Erythroblast (primary cell): ENCODE measurements at regions not wholly inside any gene's neighbourhood (a gene's known extent, or its start where the extent isn't known, plus 50 kb on each side); places are given as distances from the start of the nearest gene placed in this dataset.

Experiments
- DNase-seq, 2 experiments: peaks; one replicate each; lab custom pipeline; 2025; lab: John Stamatoyannopoulos, UW
- GATA1 ChIP-seq: IDR thresholded peaks from 2 replicates; pipeline ENCODE4 v1.6.1; 2011; ENCODE audit warnings: low read depth, mild to moderate bottlenecking, control low read depth, low read length, moderate library complexity
- POLR2A ChIP-seq: IDR thresholded peaks from 2 replicates; pipeline ENCODE4 v1.6.1; 2011; ENCODE audit warnings: mild to moderate bottlenecking, low read length

GRCh38 chr7:46855851-46856250, 726.1 kb downstream of the TNS3 start:
- DNase-seq = no peak
- TF ChIP-seq GATA1 (no peak), POLR2A (no peak)

GRCh38 chr7:46854958-46855473, 726.9 kb downstream of the TNS3 start:
- no peak for TF ChIP-seq POLR2A
- no peak for TF ChIP-seq GATA1
- DNase-seq = no peak

GRCh38 chr7:46853451-46853850, 728.5 kb downstream of the TNS3 start:
- DNase-seq = no peak
- TF ChIP-seq POLR2A (no peak), GATA1 (no peak)

GRCh38 chr7:46852795-46853194, 729.1 kb downstream of the TNS3 start:
- no peak for DNase-seq
- TF ChIP-seq GATA1 (no peak), POLR2A (no peak)

GRCh38 chr7:46850563-46851330, 731.2 kb downstream of the TNS3 start:
- no peak for TF ChIP-seq POLR2A
- TF ChIP-seq GATA1 = no peak
- DNase-seq = no peak

- TF ChIP-seq GATA1 = no peak
- no peak for TF ChIP-seq POLR2A
- no peak for DNase-seq
Observed at GRCh38 chr7:46848944-46849343, 733.0 kb downstream of the TNS3 start.

GRCh38 chr7:46848311-46848710, 733.6 kb downstream of the TNS3 start:
- no peak for DNase-seq
- TF ChIP-seq POLR2A (no peak), GATA1 (no peak)

- DNase-seq = no peak
- TF ChIP-seq GATA1 = no peak
- no peak for TF ChIP-seq POLR2A
Observed at GRCh38 chr7:46847126-46847525, 734.8 kb downstream of the TNS3 start.

GRCh38 chr7:46844486-46844885, 737.4 kb downstream of the TNS3 start:
- DNase-seq = no peak
- no peak for TF ChIP-seq POLR2A

GRCh38 chr7:46841248-46841647, 740.7 kb downstream of the TNS3 start:
- DNase-seq = no peak
- TF ChIP-seq GATA1 = no peak
- TF ChIP-seq POLR2A = no peak

GRCh38 chr7:46839651-46840050, 742.3 kb downstream of the TNS3 start:
- DNase-seq = no peak
- TF ChIP-seq POLR2A (no peak), GATA1 (no peak)

GRCh38 chr7:46838463-46838862, 743.4 kb downstream of the TNS3 start:
- TF ChIP-seq POLR2A (no peak), GATA1 (no peak)
- DNase-seq = no peak

GRCh38 chr7:46835556-46835955, 746.4 kb downstream of the TNS3 start:
- TF ChIP-seq POLR2A (no peak), GATA1 (no peak)
- DNase-seq = no peak

- no peak for DNase-seq
- no peak for TF ChIP-seq POLR2A
- no peak for TF ChIP-seq GATA1
Observed at GRCh38 chr7:46834921-46835320, 747.0 kb downstream of the TNS3 start.

- DNase-seq = no peak
- no peak for TF ChIP-seq POLR2A
- TF ChIP-seq GATA1 = no peak
Observed at GRCh38 chr7:46833197-46833596, 748.7 kb downstream of the TNS3 start.
